T47D (cell line): ENCODE measurements at regions not wholly inside any gene's neighbourhood (a gene's known extent, or its start where the extent isn't known, plus 50 kb on each side); places are given as distances from the start of the nearest gene placed in this dataset.
"Not testable (repeated sequence)": the region's sequence is repeated elsewhere in the genome, so short reads cannot be mapped to it uniquely, and the experiment has no call there.

Experiments used
- DNase-seq, 2 experiments: peaks; one replicate each; pipeline versions ENCODE4 v3.0.0 to v3.0.0-alpha.2; 2011 to 2012; ENCODE audit warnings: low read depth in 1 of 2, low spot score in 1 of 2
- JUND ChIP-seq: IDR thresholded peaks from 2 replicates; pipeline ENCODE4 v1.6.1; 2012; ENCODE audit warnings: low read depth
- in situ Hi-C: cut with HindIII; loops from 2 replicates; pipeline ENCODE4 v1.10.0; 2016; ENCODE audit warnings: low sequenced_read_pairs, low pct_unique_long_range_greater_than_20kb

DNA sequence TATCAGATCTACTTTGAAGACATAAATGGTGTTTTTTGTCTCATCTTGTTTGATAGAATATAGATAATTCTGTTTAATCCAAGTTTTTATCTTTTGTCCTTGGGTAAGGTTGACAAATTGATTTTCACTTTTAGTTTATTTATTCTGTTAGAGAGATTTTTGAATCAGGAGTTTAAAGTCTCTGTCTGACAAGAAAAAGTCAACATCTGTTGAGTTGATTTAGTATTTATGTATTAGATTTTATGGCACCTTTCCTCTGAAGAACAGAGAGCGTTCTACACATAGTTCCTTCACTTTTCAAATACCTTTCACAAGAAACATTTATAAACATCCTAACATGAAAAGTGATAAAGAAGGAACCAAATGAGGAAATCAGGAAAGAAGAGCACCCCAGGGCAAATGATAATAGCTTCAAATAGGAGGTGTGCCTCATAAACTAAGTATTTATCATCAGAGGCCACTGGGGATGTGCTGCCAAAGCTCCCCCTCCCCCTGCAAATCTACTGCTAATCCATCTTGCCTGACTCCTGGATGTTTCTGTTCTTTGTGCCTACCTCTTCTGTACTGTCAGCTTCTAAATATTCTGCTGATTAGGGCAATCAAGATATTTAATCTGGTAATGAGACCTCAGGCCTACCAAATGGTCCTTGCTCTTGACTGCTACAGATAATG is 457.7 kb upstream of the CHD1 start:
- DNase-seq, result no peak
- in situ Hi-C loops, result no loop called here
- no peak for TF ChIP-seq JUND

- DNase-seq, result no peak
- no peak for TF ChIP-seq JUND
- in situ Hi-C loops, result no loop called here
These were observed 450.4 kb upstream of the CHD1 start for GRCh38 chr5:99379187-99379586.

DNA sequence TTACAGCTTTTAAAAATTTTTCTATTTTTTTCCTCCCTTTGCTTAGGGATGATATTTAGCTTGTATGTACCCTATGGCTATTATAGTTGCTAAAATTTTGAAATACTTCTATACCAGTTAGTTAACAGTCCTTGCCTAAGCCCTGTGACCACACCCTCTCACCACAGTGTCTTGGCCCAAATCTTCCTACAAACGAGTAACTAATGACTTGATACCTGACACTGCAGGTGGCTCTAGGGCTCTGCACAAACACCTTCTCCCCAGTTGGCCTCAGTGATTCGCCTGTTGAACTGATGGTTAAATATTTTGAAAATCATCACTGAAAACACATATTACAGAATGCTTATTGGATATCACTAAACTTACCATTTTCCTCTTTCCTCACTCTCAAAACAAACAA is 449.6 kb upstream of the CHD1 start:
- in situ Hi-C loops, result no loop called here
- no peak for DNase-seq
- no peak for TF ChIP-seq JUND

- in situ Hi-C loops, result no loop called here
- TF ChIP-seq JUND, result no peak
- no peak for DNase-seq
These were observed 441.2 kb upstream of the CHD1 start for GRCh38 chr5:99369797-99370593.

- in situ Hi-C loops, result no loop called here
- no peak for DNase-seq
- no peak for TF ChIP-seq JUND
These were observed 439.9 kb upstream of the CHD1 start for GRCh38 chr5:99368726-99369125.

DNA sequence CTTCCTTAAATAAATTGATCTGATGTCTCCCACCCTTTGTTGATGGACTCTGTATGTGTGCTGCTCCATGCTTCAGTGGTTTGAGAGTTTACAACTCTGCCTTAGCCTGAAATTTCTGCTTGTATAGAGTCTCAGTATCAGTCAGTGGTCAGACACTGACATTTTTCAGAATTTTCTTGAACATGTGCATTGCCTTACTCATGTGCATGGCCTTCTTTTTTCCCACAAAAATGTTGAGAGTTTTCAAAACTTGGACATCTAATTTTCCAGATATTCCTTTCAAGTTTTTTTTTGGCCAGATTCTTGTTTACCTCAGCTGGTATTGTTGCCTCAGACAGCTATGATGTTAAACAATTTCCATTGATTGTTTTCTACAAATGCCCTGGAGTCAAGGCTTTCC is 427.1 kb upstream of the CHD1 start:
- in situ Hi-C loops, result no loop called here

DNA sequence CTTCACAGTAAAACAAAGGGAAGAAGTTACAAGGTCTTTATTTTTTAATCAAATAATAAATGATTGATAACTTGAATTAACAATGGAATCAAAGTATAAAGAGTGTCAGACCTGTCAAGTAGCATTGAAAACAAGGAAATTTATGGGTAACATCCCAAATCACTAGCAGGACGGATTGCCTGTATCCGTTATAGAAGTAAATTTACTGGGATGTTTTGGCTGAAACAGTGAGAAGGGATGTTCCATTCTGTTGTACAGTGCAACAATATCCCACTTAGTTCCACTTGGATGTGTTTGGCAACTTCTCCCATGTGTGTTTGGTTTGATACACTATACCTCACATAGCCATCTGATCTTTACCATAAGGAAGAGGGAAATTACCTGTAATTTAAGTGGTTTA is 421.0 kb upstream of the CHD1 start:
- in situ Hi-C loops, result no loop called here
- TF ChIP-seq JUND, result no peak
- no peak for DNase-seq

More for the DNA sequence above, 427.1 kb upstream of the CHD1 start:
- DNase-seq, result no peak
- no peak for TF ChIP-seq JUND

DNA sequence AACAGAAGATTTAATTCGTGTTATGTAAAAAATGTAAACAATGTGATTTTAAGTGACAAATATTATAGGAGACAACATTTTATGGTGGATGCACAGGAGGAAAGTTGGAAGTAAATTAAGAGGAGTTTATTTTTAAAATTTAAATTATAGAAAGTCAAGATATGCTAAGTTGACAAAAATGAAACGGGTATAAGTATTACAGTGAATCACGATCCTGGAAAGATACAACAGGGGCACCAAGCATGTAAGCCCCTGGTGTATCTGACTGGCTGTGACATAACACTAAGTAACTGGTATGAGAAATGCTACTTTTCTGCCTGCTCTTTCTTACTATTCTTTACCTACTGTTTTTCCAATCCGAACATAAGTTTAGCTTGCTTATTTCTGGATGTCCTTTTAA is 419.8 kb upstream of the CHD1 start:
- in situ Hi-C loops, result no loop called here
- no peak for TF ChIP-seq JUND
- no peak for DNase-seq

DNA sequence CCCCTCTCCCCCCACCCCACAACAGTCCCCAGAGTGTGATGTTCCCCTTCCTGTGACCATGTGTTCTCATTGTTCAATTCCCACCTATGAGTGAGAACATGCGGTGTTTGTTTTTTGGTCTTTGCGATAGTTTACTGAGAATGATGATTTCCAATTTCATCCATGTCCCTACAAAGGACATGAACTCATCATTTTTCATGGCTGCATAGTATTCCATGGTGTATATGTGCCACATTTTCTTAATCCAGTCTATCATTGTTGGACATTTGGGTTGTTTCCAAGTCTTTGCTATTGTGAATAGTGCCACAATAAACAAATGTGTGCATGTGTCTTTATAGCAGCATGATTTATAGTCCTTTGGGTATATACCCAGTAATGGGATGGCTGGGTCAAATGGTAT is 411.0 kb upstream of the CHD1 start:
- DNase-seq, in situ Hi-C loops: not testable (repeated sequence)

- no peak for TF ChIP-seq JUND
- in situ Hi-C loops, result no loop called here
- DNase-seq, result no peak
These were observed 406.1 kb upstream of the CHD1 start for GRCh38 chr5:99334936-99335335.

GRCh38 chr5:99331061-99331460 is 402.3 kb upstream of the CHD1 start:
- DNase-seq, result no peak
- in situ Hi-C loops, result no loop called here
- no peak for TF ChIP-seq JUND

GRCh38 chr5:99320436-99320835 is 391.6 kb upstream of the CHD1 start:
- peak in 1 of 2 experiments; percentile 46 for DNase-seq
- TF ChIP-seq JUND, result no peak
- in situ Hi-C loops, result no loop called here

- no peak for TF ChIP-seq JUND
- DNase-seq, result no peak
- in situ Hi-C loops, result no loop called here
These were observed 388.3 kb upstream of the CHD1 start for GRCh38 chr5:99317136-99317535.
